ENCODE measurements at regions not wholly inside any gene's neighbourhood (a gene's known extent, or its start where the extent isn't known, plus 50 kb on each side); places are given as distances from the start of the nearest gene placed in this dataset.

- no peak for TF ChIP-seq CTCF (IDR thresholded peaks at IDR 0.05; ENCODE audit: low read depth, low read length)
- no peak for DNase-seq
Observed at GRCh38 chr21:34305605-34306604, 57.9 kb upstream of the KCNE2 start.

GRCh38 chr21:34307991-34308532 lies 55.7 kb upstream of the KCNE2 start:
- Histone ChIP-seq H3K27ac (no peak overlapping the region), H3K36me3 (no peaks in the 10 kb centered on the region), H3K27me3 (ENCODE audit: insufficient read depth, low read depth, severe bottlenecking) (peaks cover 100% of the 10 kb centered on the region), H3K9me3 (ENCODE audit: severe bottlenecking) (no peaks in the 10 kb centered on the region), H3K4me3 (ENCODE audit: low read depth, low read length) (no peak overlapping the region)
- no peak for TF ChIP-seq CTCF (IDR thresholded peaks at IDR 0.05; ENCODE audit: low read depth, low read length)
- no peak for DNase-seq

More at GRCh38 chr21:34305605-34306604, 57.9 kb upstream of the KCNE2 start:
- Histone ChIP-seq H3K4me3 (ENCODE audit: low read depth, low read length) (no peak overlapping the region), H3K9me3 (ENCODE audit: severe bottlenecking) (no peaks in the 10 kb centered on the region), H3K27ac (no peak overlapping the region), H3K36me3 (no peaks in the 10 kb centered on the region), H3K27me3 (ENCODE audit: insufficient read depth, low read depth, severe bottlenecking) (peaks cover 100% of the 10 kb centered on the region)

GRCh38 chr21:34311561-34312330 lies 52.1 kb upstream of the KCNE2 start:
- no peak for TF ChIP-seq CTCF (IDR thresholded peaks at IDR 0.05; ENCODE audit: low read depth, low read length)
- no peak for DNase-seq
- Histone ChIP-seq H3K4me3 (ENCODE audit: low read depth, low read length) (no peak overlapping the region), H3K27me3 (ENCODE audit: insufficient read depth, low read depth, severe bottlenecking) (peaks cover 100% of the 10 kb centered on the region), H3K9me3 (ENCODE audit: severe bottlenecking) (no peaks in the 10 kb centered on the region), H3K36me3 (no peaks in the 10 kb centered on the region), H3K27ac (no peak overlapping the region)

- Histone ChIP-seq H3K9me3 (ENCODE audit: severe bottlenecking) (no peaks in the 10 kb centered on the region), H3K36me3 (no peaks in the 10 kb centered on the region), H3K4me3 (ENCODE audit: low read depth, low read length) (no peak overlapping the region), H3K27ac (no peak overlapping the region), H3K27me3 (ENCODE audit: insufficient read depth, low read depth, severe bottlenecking) (peaks cover 100% of the 10 kb centered on the region)
- TF ChIP-seq CTCF (IDR thresholded peaks at IDR 0.05; ENCODE audit: low read depth, low read length), result no peak
- DNase-seq, result no peak
Observed at GRCh38 chr21:34313116-34313515, 50.7 kb upstream of the KCNE2 start.
